ENCODE measurements at regions not wholly inside any gene's neighbourhood (a gene's known extent, or its start where the extent isn't known, plus 50 kb on each side); places are given as distances from the start of the nearest gene placed in this dataset.

DNA sequence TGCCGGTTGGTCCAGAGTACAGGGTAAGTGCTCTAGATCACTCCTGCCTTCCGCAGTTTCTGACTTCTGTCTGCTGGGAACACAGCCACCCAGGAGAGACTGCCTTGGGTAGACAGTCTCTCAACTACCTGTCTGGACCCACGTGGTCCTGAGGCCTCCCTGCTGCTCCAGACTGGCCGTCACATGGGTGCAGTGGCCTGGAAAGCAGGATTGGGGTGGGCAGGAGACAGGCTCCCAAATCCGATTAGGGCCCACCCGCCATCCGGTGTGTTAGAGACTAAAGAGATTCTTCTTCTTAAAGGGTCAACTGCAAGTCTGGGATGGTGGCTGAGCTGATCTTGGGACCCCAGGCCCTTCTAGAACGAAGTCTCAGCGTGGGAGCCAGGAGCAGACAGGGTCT lies 105.5 kb downstream of the EBNA1BP2 start:
- no peak for TF ChIP-seq CTCF (IDR thresholded peaks at IDR 0.05; ENCODE audit: insufficient read depth, low read depth, low read length, missing control alignments)
- no peak for DNase-seq (ENCODE audit: low read depth)
- no peak overlapping the region for H3K4me3 ChIP-seq (ENCODE audit: low read length)

DNA sequence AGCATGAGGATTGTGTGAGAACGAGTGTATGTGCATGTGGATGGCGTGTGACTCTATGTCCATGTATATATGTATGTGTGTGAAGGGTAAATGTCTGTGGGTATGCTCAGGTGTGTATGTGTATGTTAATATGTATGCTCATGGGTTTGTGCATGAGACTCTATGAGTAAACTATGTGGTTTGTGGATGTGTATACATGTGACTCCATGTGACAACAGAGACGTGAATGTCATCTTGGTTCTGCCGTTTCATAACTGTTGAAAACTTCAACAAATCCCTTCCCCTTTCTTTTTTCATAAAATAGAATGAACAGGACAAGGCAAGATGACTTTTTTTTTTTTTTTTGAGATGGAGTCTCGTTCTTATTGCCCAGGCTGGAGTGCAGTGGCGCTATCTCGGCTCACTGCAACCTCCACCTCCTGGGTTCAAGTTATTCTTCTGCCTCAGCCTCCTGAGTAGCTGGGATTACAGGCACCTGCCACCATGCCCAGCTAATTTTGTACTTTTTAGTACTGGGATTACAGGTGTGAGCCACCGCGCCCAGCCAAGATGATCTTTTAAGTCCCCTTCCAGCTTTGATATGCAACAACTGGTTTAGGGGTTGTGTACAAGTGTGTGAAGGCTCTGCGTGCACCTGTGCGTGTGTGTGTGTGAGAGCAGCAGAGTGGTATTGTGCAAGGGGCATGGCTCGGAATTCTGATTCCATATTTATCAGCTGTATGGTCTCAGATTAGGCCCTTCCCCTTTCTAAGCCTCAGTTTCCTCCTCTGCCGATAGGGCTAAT lies 106.3 kb downstream of the EBNA1BP2 start:
- DNase-seq (ENCODE audit: low read depth) = no peak
- TF ChIP-seq CTCF (IDR thresholded peaks at IDR 0.05; ENCODE audit: insufficient read depth, low read depth, low read length, missing control alignments) = no peak
- no peak overlapping the region for H3K4me3 ChIP-seq (ENCODE audit: low read length)

GRCh38 chr1:43065191-43065590 lies 106.5 kb upstream of the SLC2A1 start:
- H3K4me3 ChIP-seq (ENCODE audit: low read length) = no peak overlapping the region
- DNase-seq (ENCODE audit: low read depth) = peak; percentile 80
- TF ChIP-seq CTCF (IDR thresholded peaks at IDR 0.05; ENCODE audit: insufficient read depth, low read depth, low read length, missing control alignments) = no peak

- H3K4me3 ChIP-seq (ENCODE audit: low read length) = no peak overlapping the region
- no peak for TF ChIP-seq CTCF (IDR thresholded peaks at IDR 0.05; ENCODE audit: insufficient read depth, low read depth, low read length, missing control alignments)
- DNase-seq (ENCODE audit: low read depth) = no peak
Observed at GRCh38 chr1:43063394-43064219, 104.9 kb upstream of the SLC2A1 start.

DNA sequence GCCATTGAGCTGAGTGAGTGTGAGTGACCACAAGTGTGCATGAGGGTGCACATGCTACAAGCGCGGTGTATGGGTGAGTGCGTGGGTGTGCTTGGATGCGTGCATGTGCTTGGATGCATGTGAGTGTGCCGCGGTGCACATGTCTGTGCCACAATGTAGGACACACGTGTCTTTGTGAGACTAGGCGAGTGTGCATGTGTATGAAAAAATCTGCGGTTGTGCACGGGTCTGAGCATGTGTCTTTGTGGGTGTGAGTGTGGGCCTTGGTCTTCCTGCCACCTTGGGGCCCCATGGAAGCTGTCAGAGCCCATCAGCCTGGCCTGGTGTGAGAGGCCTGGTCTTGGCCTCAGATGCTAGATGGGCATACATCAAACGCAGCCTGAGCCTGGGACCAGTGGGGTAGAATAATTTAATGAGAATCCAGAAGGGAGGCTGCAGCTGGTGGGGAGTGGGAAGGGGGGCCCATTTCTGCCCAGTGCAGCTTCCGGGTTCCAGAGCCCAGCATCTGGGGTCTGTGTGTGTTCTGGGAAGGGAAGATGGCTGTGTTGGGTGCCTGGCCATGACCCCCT lies 103.9 kb upstream of the SLC2A1 start:
- no peak for DNase-seq (ENCODE audit: low read depth)
- no peak overlapping the region for H3K4me3 ChIP-seq (ENCODE audit: low read length)
- no peak for TF ChIP-seq CTCF (IDR thresholded peaks at IDR 0.05; ENCODE audit: insufficient read depth, low read depth, low read length, missing control alignments)

DNA sequence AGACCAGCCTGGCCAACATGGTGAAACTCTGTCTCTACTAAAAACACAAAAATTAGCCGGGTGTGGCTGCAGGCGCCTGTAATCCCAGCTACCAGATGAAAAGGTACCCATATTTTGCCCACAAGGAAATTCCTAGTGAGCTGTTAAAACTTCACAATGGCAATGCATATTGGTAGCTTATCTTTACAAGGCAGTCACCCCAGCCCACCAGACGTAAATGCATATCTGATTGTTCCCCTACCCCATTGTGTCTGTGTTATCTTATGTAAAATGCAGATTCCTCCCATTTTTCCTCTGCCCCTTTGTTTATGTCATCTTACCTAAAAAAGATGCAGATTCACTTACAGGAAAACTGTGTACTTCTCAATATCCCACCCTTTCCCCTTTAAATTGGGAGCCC lies 103.1 kb upstream of the SLC2A1 start:
- no peak for DNase-seq (ENCODE audit: low read depth)
- no peak overlapping the region for H3K4me3 ChIP-seq (ENCODE audit: low read length)
- TF ChIP-seq CTCF (IDR thresholded peaks at IDR 0.05; ENCODE audit: insufficient read depth, low read depth, low read length, missing control alignments) = no peak

Measured in epithelial cell of esophagus (primary cell).